ENCODE measurements at regions not wholly inside any gene's neighbourhood (a gene's known extent, or its start where the extent isn't known, plus 50 kb on each side); places are given as distances from the start of the nearest gene placed in this dataset.

DNA sequence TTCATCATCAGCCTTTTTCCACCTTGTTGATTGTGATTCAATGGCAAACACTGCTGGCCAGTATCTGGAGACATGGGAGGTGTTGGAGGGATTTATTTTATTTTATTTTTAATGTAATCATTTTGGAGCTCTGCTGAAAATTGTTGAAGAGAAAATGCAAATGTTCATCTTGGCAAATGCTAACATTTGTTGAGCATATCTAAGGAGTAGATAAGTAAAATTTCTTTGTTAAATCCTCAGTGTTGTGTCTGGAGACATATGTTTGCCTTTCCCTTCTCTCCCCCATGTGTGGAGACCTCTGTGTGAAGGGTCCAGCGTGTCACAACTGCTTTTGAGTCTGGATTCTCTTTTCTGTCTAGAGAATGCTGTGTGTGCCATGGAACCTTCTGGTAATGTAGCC is 300.3 kb downstream of the FZD1 start:
- no peak overlapping the region for H3K4me3 ChIP-seq (replicated peaks in 1 of 2; ENCODE audit: low read depth in 1 of 2, low read length in 2 of 2)
- ChIA-PET POLR2A (no interaction called here), CTCF (no interaction called here), RAD21 (ENCODE audit: low non-redundant PET in 1 of 2, low total read pairs in 2 of 2, uncharacterized antibody in 2 of 2, unreplicated experiment in 2 of 2) (no interaction called here)
- no peak for DNase-seq (ENCODE audit: low read depth, low spot score)
- no peaks in the 10 kb centered on the region for H3K79me2 ChIP-seq (ENCODE audit: insufficient read depth, low read length)
- no peak overlapping the region for H2AFZ ChIP-seq (ENCODE audit: low read depth, low read length, poor library complexity, severe bottlenecking)
- H3K9me3 ChIP-seq (ENCODE audit: control insufficient read depth in 1 of 2, insufficient read depth in 1 of 2, low read depth in 1 of 2, low read length in 2 of 2) = no peaks in the 10 kb centered on the region
- H3K36me3 ChIP-seq (ENCODE audit: control insufficient read depth in 1 of 2, insufficient read depth in 2 of 2, low read length in 2 of 2) = no peaks in the 10 kb centered on the region
- intact Hi-C loops (cut with micrococcal nuclease) = no loop called here
- no peak overlapping the region for H3K4me2 ChIP-seq (ENCODE audit: low read length)
- TF ChIP-seq, protein P1, sequence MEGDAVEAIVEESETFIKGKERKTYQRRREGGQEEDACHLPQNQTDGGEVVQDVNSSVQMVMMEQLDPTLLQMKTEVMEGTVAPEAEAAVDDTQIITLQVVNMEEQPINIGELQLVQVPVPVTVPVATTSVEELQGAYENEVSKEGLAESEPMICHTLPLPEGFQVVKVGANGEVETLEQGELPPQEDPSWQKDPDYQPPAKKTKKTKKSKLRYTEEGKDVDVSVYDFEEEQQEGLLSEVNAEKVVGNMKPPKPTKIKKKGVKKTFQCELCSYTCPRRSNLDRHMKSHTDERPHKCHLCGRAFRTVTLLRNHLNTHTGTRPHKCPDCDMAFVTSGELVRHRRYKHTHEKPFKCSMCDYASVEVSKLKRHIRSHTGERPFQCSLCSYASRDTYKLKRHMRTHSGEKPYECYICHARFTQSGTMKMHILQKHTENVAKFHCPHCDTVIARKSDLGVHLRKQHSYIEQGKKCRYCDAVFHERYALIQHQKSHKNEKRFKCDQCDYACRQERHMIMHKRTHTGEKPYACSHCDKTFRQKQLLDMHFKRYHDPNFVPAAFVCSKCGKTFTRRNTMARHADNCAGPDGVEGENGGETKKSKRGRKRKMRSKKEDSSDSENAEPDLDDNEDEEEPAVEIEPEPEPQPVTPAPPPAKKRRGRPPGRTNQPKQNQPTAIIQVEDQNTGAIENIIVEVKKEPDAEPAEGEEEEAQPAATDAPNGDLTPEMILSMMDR (IDR thresholded peaks at IDR 0.05 in 2 of 3, conservative IDR thresholded peaks at IDR 0.05 in 1 of 3; ENCODE audit: borderline replicate concordance in 1 of 3, insufficient read depth in 1 of 3, low read depth in 2 of 3, low read length in 2 of 3) = no peak
- TF ChIP-seq POLR2AphosphoS5 (IDR thresholded peaks at IDR 0.05; ENCODE audit: low read depth, low read length) = no peak
- no peak for TF ChIP-seq EZH2 (IDR thresholded peaks at IDR 0.05)
- TF ChIP-seq RAD21 (IDR thresholded peaks at IDR 0.05; ENCODE audit: low read depth) = no peak
- TF ChIP-seq SRF (IDR thresholded peaks at IDR 0.05; ENCODE audit: low read depth) = no peak
- TF ChIP-seq CEBPB (IDR thresholded peaks at IDR 0.05; ENCODE audit: low read depth) = no peak
- TF ChIP-seq ZFX (IDR thresholded peaks at IDR 0.05) = no peak
- no peak overlapping the region for H3K9ac ChIP-seq (ENCODE audit: low read length)
- H4K20me1 ChIP-seq (ENCODE audit: insufficient read depth) = no peaks in the 10 kb centered on the region
- H3K27ac ChIP-seq (ENCODE audit: low read depth, low read length) = no peak overlapping the region
- H3K27me3 ChIP-seq (ENCODE audit: insufficient read depth, low read length) = 0 out of 2 replicates have a peak, but pooled peaks cover 2% of the 10 kb centered on the region
- BruUV-seq (replicated peaks) = no TSS peak
- ATAC-seq = no peak
- H3K4me1 ChIP-seq (ENCODE audit: control insufficient read depth in 1 of 2, insufficient read depth in 2 of 2, low read length in 2 of 2) = no peaks in the 10 kb centered on the region
- no peaks in the 10 kb centered on the region for H3K9me2 ChIP-seq (ENCODE audit: insufficient read depth)

DNA sequence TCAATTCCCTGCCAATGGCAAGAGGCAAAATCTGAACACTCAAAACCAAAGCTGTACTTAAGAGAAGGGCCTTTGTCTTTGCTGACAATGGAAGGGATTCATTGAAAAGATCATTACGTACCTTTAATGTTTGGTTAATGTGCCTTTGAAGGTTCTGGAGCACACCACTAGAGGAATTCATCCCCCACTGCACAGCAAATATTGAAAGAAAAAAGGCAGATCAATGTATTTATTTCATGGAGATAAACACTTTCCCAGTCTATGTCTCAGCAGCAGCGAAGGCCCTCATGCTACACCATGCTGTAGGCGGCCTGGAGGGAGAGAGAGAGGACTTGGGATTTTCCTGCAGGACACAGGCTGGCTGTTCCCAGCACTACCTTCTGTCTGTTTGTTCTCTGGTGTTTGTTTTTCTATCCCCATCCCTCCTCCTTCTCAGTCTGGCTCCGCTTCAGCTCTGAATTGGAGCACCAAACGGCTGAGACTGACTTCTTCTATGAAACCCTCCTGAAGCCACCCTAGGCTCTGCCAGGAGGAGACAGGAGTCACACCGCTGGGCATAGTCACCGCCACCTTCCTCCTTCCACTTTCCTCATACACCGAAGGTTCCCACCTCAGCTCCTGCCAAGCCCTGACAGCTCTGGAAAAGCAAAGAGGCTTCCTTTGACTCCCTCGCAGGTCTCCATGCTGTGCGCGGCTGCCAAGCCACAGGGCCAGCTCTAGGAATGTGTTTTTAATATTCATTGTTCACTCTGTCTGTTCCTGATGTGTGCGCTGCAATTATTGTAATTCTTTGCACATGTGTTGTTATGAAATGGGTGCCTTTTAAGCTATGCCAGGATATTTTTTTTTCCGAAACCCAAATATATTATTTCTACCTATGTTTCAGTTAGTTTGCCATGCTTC is 301.5 kb downstream of the FZD1 start:
- Histone ChIP-seq H3K9me2 (ENCODE audit: insufficient read depth) (no peaks in the 10 kb centered on the region), H2AFZ (ENCODE audit: low read depth, low read length, poor library complexity, severe bottlenecking) (no peak overlapping the region), H3K4me3 (replicated peaks in 1 of 2; ENCODE audit: low read depth in 1 of 2, low read length in 2 of 2) (no peak overlapping the region), H3K4me2 (ENCODE audit: low read length) (no peak overlapping the region), H3K36me3 (ENCODE audit: control insufficient read depth in 1 of 2, insufficient read depth in 2 of 2, low read length in 2 of 2) (no peaks in the 10 kb centered on the region), H3K4me1 (ENCODE audit: control insufficient read depth in 1 of 2, insufficient read depth in 2 of 2, low read length in 2 of 2) (no peaks in the 10 kb centered on the region), H3K79me2 (ENCODE audit: insufficient read depth, low read length) (no peaks in the 10 kb centered on the region), H3K27me3 (ENCODE audit: insufficient read depth, low read length) (no peaks in the 10 kb centered on the region), H4K20me1 (ENCODE audit: insufficient read depth) (no peaks in the 10 kb centered on the region), H3K27ac (ENCODE audit: low read depth, low read length) (no peak overlapping the region), H3K9ac (ENCODE audit: low read length) (no peak overlapping the region), H3K9me3 (ENCODE audit: control insufficient read depth in 1 of 2, insufficient read depth in 1 of 2, low read depth in 1 of 2, low read length in 2 of 2) (no peaks in the 10 kb centered on the region)
- ChIA-PET RAD21 (ENCODE audit: low non-redundant PET in 1 of 2, low total read pairs in 2 of 2, uncharacterized antibody in 2 of 2, unreplicated experiment in 2 of 2) (no interaction called here), POLR2A (no interaction called here), CTCF (no interaction called here)
- no TSS peak for BruUV-seq (replicated peaks)
- DNase-seq (ENCODE audit: low read depth, low spot score) (no peak), ATAC-seq (no peak)
- intact Hi-C loops (cut with micrococcal nuclease) = no loop called here
- TF ChIP-seq YY1 (IDR thresholded peaks at IDR 0.05; ENCODE audit: extremely low read depth, insufficient replicate concordance, low read depth, low read length) = no peak
- no peak for TF ChIP-seq RAD21 (IDR thresholded peaks at IDR 0.05; ENCODE audit: low read depth)
- TF ChIP-seq ELF1 (IDR thresholded peaks at IDR 0.05; ENCODE audit: borderline replicate concordance, low read depth) = no peak
- no peak for TF ChIP-seq EZH2phosphoT487 (IDR thresholded peaks at IDR 0.05; ENCODE audit: borderline replicate concordance)
- TF ChIP-seq, protein P1 (IDR thresholded peaks at IDR 0.05 in 2 of 3, conservative IDR thresholded peaks at IDR 0.05 in 1 of 3; ENCODE audit: borderline replicate concordance in 1 of 3, insufficient read depth in 1 of 3, low read depth in 2 of 3, low read length in 2 of 3) = no peak
- TF ChIP-seq, protein P2, sequence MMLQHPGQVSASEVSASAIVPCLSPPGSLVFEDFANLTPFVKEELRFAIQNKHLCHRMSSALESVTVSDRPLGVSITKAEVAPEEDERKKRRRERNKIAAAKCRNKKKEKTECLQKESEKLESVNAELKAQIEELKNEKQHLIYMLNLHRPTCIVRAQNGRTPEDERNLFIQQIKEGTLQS (IDR thresholded peaks at IDR 0.05) = no peak
- no peak for TF ChIP-seq TCF7L2 (IDR thresholded peaks at IDR 0.05; ENCODE audit: borderline replicate concordance, extremely low read depth, insufficient read depth, insufficient read length)
- no peak for TF ChIP-seq FOSL1 (IDR thresholded peaks at IDR 0.05; ENCODE audit: low read depth)
- no peak for TF ChIP-seq EZH2 (IDR thresholded peaks at IDR 0.05)
- no peak for TF ChIP-seq SRF (IDR thresholded peaks at IDR 0.05; ENCODE audit: low read depth)
- TF ChIP-seq JUND (IDR thresholded peaks at IDR 0.05) = no peak
- no peak for TF ChIP-seq CBX3 (IDR thresholded peaks at IDR 0.05; ENCODE audit: low read depth)
- no peak for TF ChIP-seq ZFX (IDR thresholded peaks at IDR 0.05)
